HL-60 (cell line): ENCODE measurements at regions not wholly inside any gene's neighbourhood (a gene's known extent, or its start where the extent isn't known, plus 50 kb on each side); places are given as distances from the start of the nearest gene placed in this dataset.

Experiments
- CTCF ChIP-seq: IDR thresholded peaks from one replicate; pipeline ENCODE4 v1.5.1; 2011; ENCODE audit warnings: low read length, control low read depth, inconsistent platforms; ENCODE audit not compliant: insufficient read depth
- POLR2AphosphoS5 ChIP-seq: IDR thresholded peaks from 2 replicates; pipeline ENCODE4 v1.6.1; 2012; ENCODE audit warnings: low read depth
- REST ChIP-seq: IDR thresholded peaks from 2 replicates; pipeline ENCODE4 v1.6.1; 2012; ENCODE audit warnings: low read depth; ENCODE audit not compliant: insufficient replicate concordance
- SPI1 ChIP-seq: IDR thresholded peaks from 2 replicates; pipeline ENCODE4 v1.6.1; 2012; ENCODE audit warnings: low read depth, mild to moderate bottlenecking, borderline replicate concordance

GRCh38 chr12:116352315-116352835 lies 74.9 kb upstream of the MED13L start:
- no peak for TF ChIP-seq CTCF
- no peak for TF ChIP-seq REST
- no peak for TF ChIP-seq POLR2AphosphoS5
- no peak for TF ChIP-seq SPI1
